Effector memory CD4-positive, alpha-beta T cell (primary cell): ENCODE measurements at regions not wholly inside any gene's neighbourhood (a gene's known extent, or its start where the extent isn't known, plus 50 kb on each side); places are given as distances from the start of the nearest gene placed in this dataset.

Source experiments
- DNase-seq, 3 donors: peaks; one replicate each; pipeline ENCODE4 v3.0.0-alpha.2; 2020
- H3K27ac ChIP-seq: 2 replicates; pipeline ENCODE4 v1.7.0; 2013; ENCODE audit warnings: mild to moderate bottlenecking, low read length, moderate library complexity; ENCODE audit not compliant: insufficient read depth, poor library complexity, severe bottlenecking
- H3K27me3 ChIP-seq: replicated peaks from 2 replicates; pipeline ENCODE4 v1.7.0; 2013; ENCODE audit warnings: mild to moderate bottlenecking, low read length; ENCODE audit not compliant: insufficient read depth, control insufficient read depth, poor library complexity, severe bottlenecking
- H3K36me3 ChIP-seq: 2 replicates; pipeline ENCODE4 v1.7.0; 2013; ENCODE audit warnings: mild to moderate bottlenecking, low read length, moderate library complexity; ENCODE audit not compliant: control insufficient read depth, insufficient read depth
- H3K4me1 ChIP-seq: 2 replicates; pipeline ENCODE4 v1.7.0; 2013; ENCODE audit warnings: low read length, mild to moderate bottlenecking; ENCODE audit not compliant: control insufficient read depth, insufficient read depth, poor library complexity, severe bottlenecking
- H3K4me3 ChIP-seq: 2 replicates; pipeline ENCODE4 v1.7.0; 2013; ENCODE audit warnings: low read length, low read depth, mild to moderate bottlenecking; ENCODE audit not compliant: insufficient read depth, poor library complexity, severe bottlenecking
- H3K9me3 ChIP-seq: 2 replicates; pipeline ENCODE4 v1.7.0; 2013; ENCODE audit warnings: mild to moderate bottlenecking, low read length, moderate library complexity; ENCODE audit not compliant: control insufficient read depth

DNA sequence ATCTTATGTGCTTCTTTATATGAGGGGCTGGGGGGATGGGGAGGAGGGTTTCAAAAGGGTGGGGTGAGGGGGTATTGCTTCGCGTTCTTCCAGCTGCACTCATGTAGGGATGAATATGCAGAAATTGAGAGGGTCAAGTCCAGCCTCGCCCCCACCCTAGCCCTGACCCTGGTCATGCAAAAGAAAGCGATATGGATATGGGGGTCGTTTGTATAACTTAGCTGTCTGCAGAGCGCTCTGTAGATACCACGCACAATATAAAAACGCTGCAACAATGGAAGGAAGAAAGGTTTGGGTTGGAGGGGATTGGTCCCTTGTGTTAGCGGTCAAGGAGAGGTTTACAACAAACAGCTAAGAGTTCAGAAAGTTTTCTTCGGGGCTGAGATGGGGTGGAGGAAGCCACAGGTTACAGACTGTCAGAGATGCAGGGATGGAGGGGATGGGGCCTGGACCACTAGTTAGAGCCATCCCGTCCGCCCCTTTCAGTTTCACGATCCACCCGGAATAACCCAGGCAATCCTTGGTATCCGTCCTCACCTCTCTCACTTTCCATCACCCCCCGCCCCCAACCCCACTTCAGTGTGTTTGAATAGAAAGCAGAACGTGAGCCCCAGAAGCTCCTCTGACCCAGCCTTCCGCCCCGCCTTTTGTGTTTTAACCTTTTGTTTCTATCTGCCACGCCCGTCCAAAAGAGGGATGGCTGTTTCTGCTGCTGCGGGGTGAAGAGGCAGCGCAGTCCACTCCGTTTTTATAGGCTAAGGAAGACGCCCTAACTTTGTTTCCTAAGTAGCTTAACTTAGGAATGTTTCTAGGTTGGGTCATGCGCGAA lies 73.5 kb downstream of the SOX4 start:
- Histone ChIP-seq H3K4me1 (peaks cover 5% of the 10 kb centered on the region), H3K4me3 (no peak overlapping the region), H3K27ac (no peak overlapping the region), H3K9me3 (no peaks in the 10 kb centered on the region), H3K36me3 (no peaks in the 10 kb centered on the region), H3K27me3 (peaks cover 12% of the 10 kb centered on the region)
- DNase-seq = no peak

- Histone ChIP-seq H3K4me1 (peaks cover 5% of the 10 kb centered on the region), H3K27me3 (peaks cover 12% of the 10 kb centered on the region), H3K9me3 (no peaks in the 10 kb centered on the region), H3K27ac (no peak overlapping the region), H3K4me3 (no peak overlapping the region), H3K36me3 (no peaks in the 10 kb centered on the region)
- no peak for DNase-seq
These were observed 75.2 kb downstream of the SOX4 start for GRCh38 chr6:21668795-21669194.

- DNase-seq = no peak
- no peak overlapping the region for H3K27ac ChIP-seq
- no peaks in the 10 kb centered on the region for H3K9me3 ChIP-seq
- H3K36me3 ChIP-seq = no peaks in the 10 kb centered on the region
- H3K4me3 ChIP-seq = no peak overlapping the region
- H3K27me3 ChIP-seq = no peaks in the 10 kb centered on the region
- H3K4me1 ChIP-seq = no peaks in the 10 kb centered on the region
These were observed 83.2 kb downstream of the SOX4 start for GRCh38 chr6:21676769-21677168.

DNA sequence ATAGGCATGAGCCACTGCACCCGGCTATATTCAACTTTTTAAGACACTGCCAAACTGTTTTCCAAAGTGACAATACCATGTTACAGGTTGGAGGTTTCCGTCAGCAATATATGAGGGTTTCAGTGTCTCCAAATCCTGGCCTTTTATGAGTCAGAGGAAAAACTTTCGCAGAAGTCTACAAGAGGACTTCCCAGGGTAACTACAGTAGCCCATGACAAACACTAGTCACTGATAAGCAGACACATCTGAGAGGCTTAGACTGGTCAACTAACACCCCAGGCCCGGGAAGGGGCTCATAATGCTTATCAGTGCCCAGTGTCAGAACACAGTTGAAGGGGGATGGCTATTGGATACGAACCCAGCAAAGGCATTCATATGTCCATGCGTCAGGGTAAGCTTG lies 85.4 kb downstream of the SOX4 start:
- H3K4me1 ChIP-seq = no peaks in the 10 kb centered on the region
- H3K9me3 ChIP-seq = no peaks in the 10 kb centered on the region
- no peak overlapping the region for H3K4me3 ChIP-seq
- H3K36me3 ChIP-seq = no peaks in the 10 kb centered on the region
- no peak overlapping the region for H3K27ac ChIP-seq
- no peaks in the 10 kb centered on the region for H3K27me3 ChIP-seq
- no peak for DNase-seq

DNA sequence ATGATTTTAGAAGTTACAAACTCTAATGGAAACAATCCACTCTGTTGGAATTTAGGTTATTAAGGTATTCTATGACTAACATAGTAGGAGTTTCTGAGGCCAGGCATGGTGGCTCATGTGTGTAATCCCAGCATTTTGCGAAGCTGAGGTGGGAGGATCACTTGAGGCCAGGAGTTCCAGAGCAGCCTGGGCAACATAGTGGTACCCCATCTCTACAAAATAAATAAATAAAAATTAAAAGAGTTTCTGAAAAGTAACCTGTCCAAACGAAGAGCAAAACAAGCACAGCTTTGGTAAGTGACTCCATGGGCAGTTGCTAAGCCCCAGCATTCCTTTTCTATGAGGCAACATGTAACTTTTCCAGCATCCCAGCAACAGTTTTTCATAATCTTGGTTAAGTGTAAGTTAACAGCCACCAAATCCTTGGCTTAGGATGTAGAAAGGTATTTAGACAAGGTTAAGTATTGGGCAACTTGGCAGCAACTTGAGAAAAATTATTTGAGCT lies 86.3 kb downstream of the SOX4 start:
- Histone ChIP-seq H3K4me3 (no peak overlapping the region), H3K9me3 (no peaks in the 10 kb centered on the region), H3K27ac (no peak overlapping the region), H3K27me3 (no peaks in the 10 kb centered on the region), H3K36me3 (no peaks in the 10 kb centered on the region), H3K4me1 (no peaks in the 10 kb centered on the region)
- no peak for DNase-seq

DNA sequence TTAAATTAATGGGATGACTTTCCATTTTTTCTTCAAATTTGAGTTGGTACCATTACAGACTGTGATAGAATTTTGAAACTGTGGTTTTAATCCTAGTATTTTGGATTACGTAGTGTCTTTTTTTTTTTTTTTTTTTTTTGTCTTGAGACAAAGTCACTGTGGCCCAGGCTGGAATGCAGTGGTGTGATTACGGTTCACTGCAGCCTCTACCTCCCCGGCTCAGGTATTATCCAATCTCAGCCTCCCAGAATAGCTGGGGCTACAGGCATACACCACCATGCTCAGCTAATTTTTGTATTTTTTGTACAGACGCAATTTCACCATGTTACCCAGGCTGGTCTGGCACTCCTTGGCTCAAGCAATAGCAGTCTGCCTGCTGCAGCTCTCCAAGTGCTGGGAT lies 87.1 kb downstream of the SOX4 start:
- no peaks in the 10 kb centered on the region for H3K36me3 ChIP-seq

DNA sequence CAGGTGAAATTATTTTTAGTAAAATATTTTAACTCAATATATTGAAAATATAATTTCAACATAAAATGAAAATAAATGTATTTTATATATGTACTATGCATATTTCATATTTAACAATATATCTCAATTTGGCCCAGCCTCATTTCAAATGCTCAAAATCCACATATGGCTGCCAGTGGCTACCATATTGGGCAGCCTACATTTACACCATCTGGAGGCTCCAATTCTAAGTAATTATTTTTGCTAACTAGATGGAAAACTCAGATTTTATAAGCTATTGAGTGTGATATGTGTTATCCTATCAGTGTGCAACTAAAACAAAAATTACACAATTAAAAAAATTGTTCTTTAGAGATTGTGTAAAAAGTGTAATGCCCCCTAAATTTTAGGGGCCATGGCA lies 96.9 kb downstream of the SOX4 start:
- H3K4me3 ChIP-seq = no peak overlapping the region
- H3K27ac ChIP-seq = no peak overlapping the region
- no peaks in the 10 kb centered on the region for H3K4me1 ChIP-seq
- no peaks in the 10 kb centered on the region for H3K36me3 ChIP-seq
- DNase-seq = no peak
- no peaks in the 10 kb centered on the region for H3K27me3 ChIP-seq
- H3K9me3 ChIP-seq = no peaks in the 10 kb centered on the region

More for the DNA sequence above, 87.1 kb downstream of the SOX4 start:
- Histone ChIP-seq H3K27ac (no peak overlapping the region), H3K9me3 (no peaks in the 10 kb centered on the region), H3K4me3 (no peak overlapping the region), H3K27me3 (no peaks in the 10 kb centered on the region), H3K4me1 (no peaks in the 10 kb centered on the region)
- no peak for DNase-seq

DNA sequence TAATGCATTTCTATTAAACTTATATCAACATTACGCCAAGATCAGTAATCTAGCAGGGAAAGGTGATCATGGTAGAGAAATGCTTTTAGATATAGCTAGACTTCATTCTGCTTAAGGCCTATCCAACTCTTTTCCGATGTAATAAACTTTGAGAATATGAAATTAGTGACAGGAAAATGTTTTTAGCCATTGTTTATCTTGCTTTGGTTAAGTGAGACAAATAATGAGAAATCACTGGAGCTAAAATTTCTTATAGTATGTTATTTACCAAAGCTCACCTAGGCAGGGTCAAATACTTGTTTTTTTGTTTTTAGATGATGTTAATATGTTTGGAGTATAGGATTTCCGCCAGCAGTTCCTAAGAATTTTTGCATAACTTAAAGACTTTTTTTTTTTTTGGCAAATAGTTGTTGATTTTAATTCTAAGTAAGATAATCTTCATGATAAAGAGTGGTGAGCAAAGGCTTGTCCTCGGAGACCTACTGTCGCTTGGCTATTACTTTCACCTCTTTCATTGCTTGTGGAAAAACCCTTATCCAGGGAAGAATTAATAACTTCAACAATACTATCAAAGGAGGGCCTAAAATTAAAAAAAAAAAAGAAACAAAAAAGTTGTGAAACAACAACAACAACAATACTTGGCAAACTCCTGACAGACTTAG lies 98.3 kb downstream of the SOX4 start:
- no peaks in the 10 kb centered on the region for H3K36me3 ChIP-seq
- no peaks in the 10 kb centered on the region for H3K4me1 ChIP-seq
- no peak overlapping the region for H3K27ac ChIP-seq
- no peaks in the 10 kb centered on the region for H3K27me3 ChIP-seq
- no peaks in the 10 kb centered on the region for H3K9me3 ChIP-seq
- DNase-seq = no peak
- H3K4me3 ChIP-seq = no peak overlapping the region

- Histone ChIP-seq H3K27ac (no peak overlapping the region), H3K4me1 (no peaks in the 10 kb centered on the region), H3K36me3 (no peaks in the 10 kb centered on the region), H3K9me3 (no peaks in the 10 kb centered on the region), H3K4me3 (no peak overlapping the region), H3K27me3 (no peaks in the 10 kb centered on the region)
- DNase-seq = no peak
These were observed 99.2 kb downstream of the SOX4 start for GRCh38 chr6:21692721-21693120.

GRCh38 chr6:21694168-21694567 lies 100.6 kb downstream of the SOX4 start:
- Histone ChIP-seq H3K27me3 (no peaks in the 10 kb centered on the region), H3K27ac (no peak overlapping the region), H3K4me1 (no peaks in the 10 kb centered on the region), H3K9me3 (no peaks in the 10 kb centered on the region), H3K36me3 (no peaks in the 10 kb centered on the region), H3K4me3 (no peak overlapping the region)
- no peak for DNase-seq
